ENCODE measurements at regions not wholly inside any gene's neighbourhood (a gene's known extent, or its start where the extent isn't known, plus 50 kb on each side); places are given as distances from the start of the nearest gene placed in this dataset.

- Histone ChIP-seq H3K27ac (ENCODE audit: low read length) (no peak overlapping the region), H3K4me3 (ENCODE audit: low read depth in 2 of 2, low read length in 2 of 2) (no peak overlapping the region), H3K9me3 (ENCODE audit: control insufficient read depth, insufficient read depth, low read depth, low read length) (no peaks in the 10 kb centered on the region), H3K4me1 (ENCODE audit: control insufficient read depth, insufficient read depth, low read length) (no peaks in the 10 kb centered on the region), H3K36me3 (ENCODE audit: control insufficient read depth, insufficient read depth, low read length) (no peaks in the 10 kb centered on the region), H3K27me3 (ENCODE audit: control insufficient read depth, insufficient read depth, low read length) (no peaks in the 10 kb centered on the region)
- ATAC-seq, result no peak
- intact Hi-C loops (cut with micrococcal nuclease; ENCODE audit: unreplicated experiment) (no loop called here), in situ Hi-C loops (cut with HindIII; ENCODE audit: low pct_unique_long_range_greater_than_20kb, low sequenced_read_pairs) (no loop called here)
- TF ChIP-seq POLR2AphosphoS5 (IDR thresholded peaks at IDR 0.05; ENCODE audit: low read depth, low read length), result no peak
- TF ChIP-seq, protein P1, sequence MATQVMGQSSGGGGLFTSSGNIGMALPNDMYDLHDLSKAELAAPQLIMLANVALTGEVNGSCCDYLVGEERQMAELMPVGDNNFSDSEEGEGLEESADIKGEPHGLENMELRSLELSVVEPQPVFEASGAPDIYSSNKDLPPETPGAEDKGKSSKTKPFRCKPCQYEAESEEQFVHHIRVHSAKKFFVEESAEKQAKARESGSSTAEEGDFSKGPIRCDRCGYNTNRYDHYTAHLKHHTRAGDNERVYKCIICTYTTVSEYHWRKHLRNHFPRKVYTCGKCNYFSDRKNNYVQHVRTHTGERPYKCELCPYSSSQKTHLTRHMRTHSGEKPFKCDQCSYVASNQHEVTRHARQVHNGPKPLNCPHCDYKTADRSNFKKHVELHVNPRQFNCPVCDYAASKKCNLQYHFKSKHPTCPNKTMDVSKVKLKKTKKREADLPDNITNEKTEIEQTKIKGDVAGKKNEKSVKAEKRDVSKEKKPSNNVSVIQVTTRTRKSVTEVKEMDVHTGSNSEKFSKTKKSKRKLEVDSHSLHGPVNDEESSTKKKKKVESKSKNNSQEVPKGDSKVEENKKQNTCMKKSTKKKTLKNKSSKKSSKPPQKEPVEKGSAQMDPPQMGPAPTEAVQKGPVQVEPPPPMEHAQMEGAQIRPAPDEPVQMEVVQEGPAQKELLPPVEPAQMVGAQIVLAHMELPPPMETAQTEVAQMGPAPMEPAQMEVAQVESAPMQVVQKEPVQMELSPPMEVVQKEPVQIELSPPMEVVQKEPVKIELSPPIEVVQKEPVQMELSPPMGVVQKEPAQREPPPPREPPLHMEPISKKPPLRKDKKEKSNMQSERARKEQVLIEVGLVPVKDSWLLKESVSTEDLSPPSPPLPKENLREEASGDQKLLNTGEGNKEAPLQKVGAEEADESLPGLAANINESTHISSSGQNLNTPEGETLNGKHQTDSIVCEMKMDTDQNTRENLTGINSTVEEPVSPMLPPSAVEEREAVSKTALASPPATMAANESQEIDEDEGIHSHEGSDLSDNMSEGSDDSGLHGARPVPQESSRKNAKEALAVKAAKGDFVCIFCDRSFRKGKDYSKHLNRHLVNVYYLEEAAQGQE (IDR thresholded peaks at IDR 0.05; ENCODE audit: insufficient read depth in 1 of 2, low read depth in 2 of 2, low read length in 1 of 2), result no peak
- DNase-seq (ENCODE audit: low read depth, low spot score), result no peak
- POLR2A ChIA-PET, result no interaction called here
- BruUV-seq (replicated peaks), result no TSS peak
- CTCF ChIA-PET, result no interaction called here
Measured at GRCh38 chr7:50164559-50165170, 71.6 kb upstream of the ZPBP start.

- H3K4me3 ChIP-seq (ENCODE audit: low read depth in 2 of 2, low read length in 2 of 2), result no peak overlapping the region
- H3K27me3 ChIP-seq (ENCODE audit: control insufficient read depth, insufficient read depth, low read length), result no peaks in the 10 kb centered on the region
- CTCF ChIA-PET, result no interaction called here
- DNase-seq (ENCODE audit: low read depth, low spot score), result no peak
- ATAC-seq, result no peak
- H3K36me3 ChIP-seq (ENCODE audit: control insufficient read depth, insufficient read depth, low read length), result no peaks in the 10 kb centered on the region
- H3K9me3 ChIP-seq (ENCODE audit: control insufficient read depth, insufficient read depth, low read depth, low read length), result no peaks in the 10 kb centered on the region
- no TSS peak for BruUV-seq (replicated peaks)
- TF ChIP-seq CTCF (IDR thresholded peaks at IDR 0.05) (no peak), POLR2AphosphoS5 (IDR thresholded peaks at IDR 0.05; ENCODE audit: low read depth, low read length) (no peak), SIN3A (IDR thresholded peaks at IDR 0.05; ENCODE audit: borderline replicate concordance, insufficient read depth, low read depth, low read length) (no peak), TCF7L2 (IDR thresholded peaks at IDR 0.05; ENCODE audit: low read depth, low read length) (no peak)
- TF ChIP-seq, protein P1 (IDR thresholded peaks at IDR 0.05; ENCODE audit: insufficient read depth in 1 of 2, low read depth in 2 of 2, low read length in 1 of 2), result no peak
- intact Hi-C loops (cut with micrococcal nuclease; ENCODE audit: unreplicated experiment) (no loop called here), in situ Hi-C loops (cut with HindIII; ENCODE audit: low pct_unique_long_range_greater_than_20kb, low sequenced_read_pairs) (no loop called here)
- H3K4me1 ChIP-seq (ENCODE audit: control insufficient read depth, insufficient read depth, low read length), result no peaks in the 10 kb centered on the region
- POLR2A ChIA-PET, result no interaction called here
- no peak overlapping the region for H3K27ac ChIP-seq (ENCODE audit: low read length)
Measured at GRCh38 chr7:50160206-50160605, 67.2 kb upstream of the ZPBP start.
